Stimulated activated CD8-positive, alpha-beta memory T cell treated with anti-CD3 and anti-CD28 coated beads, Interleukin-12 subunit alpha, Interleukin-12 subunit beta, amount 100 ng/mL, for 24 hours (primary cell): ENCODE measurements at regions not wholly inside any gene's neighbourhood (a gene's known extent, or its start where the extent isn't known, plus 50 kb on each side); places are given as distances from the start of the nearest gene placed in this dataset.

Source experiments
- DNase-seq: peaks from one replicate; pipeline ENCODE4 v3.0.0-alpha.2; 2020; ENCODE audit errors: extremely low read depth

DNA sequence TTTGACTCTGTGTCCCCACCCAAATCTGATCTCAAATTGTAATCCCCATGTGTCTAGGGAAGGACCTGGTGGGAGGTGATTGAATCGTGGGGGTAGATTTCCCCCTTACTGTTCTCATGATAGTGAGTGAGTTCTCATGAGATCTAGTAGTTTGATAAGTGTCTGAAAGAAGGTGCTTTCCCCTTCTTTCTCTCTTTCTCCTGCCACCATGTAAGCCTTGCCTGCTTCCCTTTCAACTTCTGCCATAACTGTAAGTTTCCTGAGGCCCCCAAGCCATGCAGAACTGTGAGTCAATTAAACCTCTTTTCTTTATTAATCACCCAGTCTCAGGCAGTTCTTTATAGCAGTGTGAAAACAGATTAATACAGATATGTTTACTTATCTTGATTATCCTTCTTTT lies 266.5 kb upstream of the GYPC start:
- no peak for DNase-seq

GRCh38 chr2:126392889-126393288 lies 263.1 kb upstream of the GYPC start:
- no peak for DNase-seq

GRCh38 chr2:126399001-126399400 lies 257.0 kb upstream of the GYPC start:
- no peak for DNase-seq

DNA sequence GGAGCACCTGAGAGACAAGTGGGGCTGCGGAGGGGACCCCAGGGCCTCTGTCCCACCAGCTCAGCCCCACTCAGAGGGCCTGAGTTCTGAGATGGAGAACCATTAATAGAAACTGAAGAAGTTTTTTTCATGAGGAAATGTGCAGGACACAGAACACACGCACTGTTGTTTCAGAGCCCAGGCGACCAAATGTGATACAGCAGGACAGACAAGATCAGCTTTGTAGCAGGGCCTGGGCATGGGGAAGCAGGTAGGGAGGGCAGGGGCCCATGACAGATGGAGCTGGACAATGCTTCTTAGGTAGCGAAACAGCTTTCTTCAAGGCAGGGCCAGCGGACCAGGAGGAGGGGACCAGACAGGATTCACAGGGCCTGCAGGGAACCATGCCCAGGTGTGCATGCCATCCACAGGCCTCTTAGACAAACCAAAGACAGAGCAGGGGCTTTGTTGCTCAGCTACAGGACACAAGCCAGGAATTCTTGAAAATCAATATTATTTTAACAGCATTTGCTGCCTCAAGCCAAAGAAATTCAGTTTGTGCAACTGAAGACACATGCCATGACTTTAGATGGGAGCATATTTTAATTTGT lies 252.8 kb upstream of the GYPC start:
- no peak for DNase-seq

DNA sequence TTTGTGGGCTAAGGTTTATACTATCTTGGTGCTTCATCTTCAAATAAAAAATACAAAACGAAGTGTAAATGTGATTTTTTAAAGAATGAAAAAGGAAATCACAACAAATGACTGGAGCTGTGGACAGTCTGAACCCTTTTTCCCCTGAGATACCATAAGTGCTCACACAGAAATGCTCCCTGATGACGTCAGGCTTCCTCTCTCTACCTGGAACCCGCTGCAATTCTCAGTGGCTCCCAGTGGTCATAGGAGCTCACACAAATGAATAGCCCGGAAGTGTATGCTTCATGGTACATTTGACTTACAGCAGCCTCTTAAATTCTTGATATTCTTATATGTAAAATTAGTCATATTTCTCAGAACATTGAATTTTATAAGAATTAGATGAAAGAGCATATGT lies 249.7 kb upstream of the GYPC start:
- DNase-seq, result no peak

GRCh38 chr2:126408671-126409070 lies 247.3 kb upstream of the GYPC start:
- DNase-seq, result no peak

DNA sequence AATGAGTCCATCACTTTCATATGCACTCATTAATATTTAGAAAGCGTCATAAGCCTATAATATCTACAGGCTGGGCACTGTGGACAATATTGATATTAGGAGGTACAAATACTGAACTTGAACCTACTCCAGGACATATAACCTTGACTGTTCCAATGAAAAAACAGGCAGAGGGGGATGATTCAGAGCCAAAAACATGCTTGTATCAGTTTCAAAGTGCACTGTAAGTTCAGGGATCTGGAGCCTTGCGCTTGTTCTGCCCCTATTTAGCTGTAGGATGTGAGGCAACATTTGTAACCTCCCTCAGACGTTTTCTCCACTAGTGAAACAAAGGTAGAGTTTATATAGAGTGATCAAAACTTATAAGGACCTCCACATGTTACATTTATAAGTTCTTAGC lies 246.1 kb upstream of the GYPC start:
- DNase-seq, result no peak

DNA sequence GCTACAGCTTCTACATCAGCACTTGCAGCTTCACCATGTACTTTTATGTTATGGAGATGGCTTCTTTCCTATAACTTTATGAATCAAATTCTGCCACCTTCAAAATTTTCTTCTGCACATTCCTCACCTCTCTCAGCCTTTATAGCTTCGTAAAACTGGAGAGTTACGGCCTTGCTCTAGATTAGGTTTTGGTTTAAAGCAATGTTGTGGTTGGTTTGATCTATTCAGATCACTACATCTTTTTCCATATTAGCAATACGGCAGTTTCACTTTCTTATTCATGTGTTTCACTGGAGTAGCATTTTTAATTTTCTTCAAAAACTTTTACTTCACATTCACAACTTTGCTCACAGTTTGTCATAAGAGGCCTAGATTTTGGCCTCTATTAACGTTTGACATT lies 242.9 kb upstream of the GYPC start:
- DNase-seq, result no peak

- DNase-seq, result no peak
Observed at GRCh38 chr2:126419403-126419802, 236.6 kb upstream of the GYPC start.

DNA sequence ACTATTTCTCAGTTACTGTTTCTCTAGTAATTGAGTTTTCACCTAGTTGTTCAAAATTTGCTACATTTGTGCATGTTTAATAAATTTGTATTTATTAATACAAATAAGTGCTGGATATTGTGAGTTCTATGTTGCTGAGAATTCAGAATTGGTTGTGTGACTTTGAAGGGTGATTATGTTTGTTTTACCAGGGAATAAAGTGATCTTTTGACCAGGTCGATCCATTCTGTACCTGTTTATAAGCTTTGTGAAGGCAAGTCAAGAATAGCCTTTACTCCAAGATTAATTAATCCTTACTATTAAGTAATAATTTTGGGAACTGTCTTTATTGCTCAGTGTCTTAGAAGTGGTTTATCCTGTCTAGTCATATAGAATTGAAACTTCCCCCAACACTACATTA lies 230.0 kb upstream of the GYPC start:
- DNase-seq, result no peak

DNA sequence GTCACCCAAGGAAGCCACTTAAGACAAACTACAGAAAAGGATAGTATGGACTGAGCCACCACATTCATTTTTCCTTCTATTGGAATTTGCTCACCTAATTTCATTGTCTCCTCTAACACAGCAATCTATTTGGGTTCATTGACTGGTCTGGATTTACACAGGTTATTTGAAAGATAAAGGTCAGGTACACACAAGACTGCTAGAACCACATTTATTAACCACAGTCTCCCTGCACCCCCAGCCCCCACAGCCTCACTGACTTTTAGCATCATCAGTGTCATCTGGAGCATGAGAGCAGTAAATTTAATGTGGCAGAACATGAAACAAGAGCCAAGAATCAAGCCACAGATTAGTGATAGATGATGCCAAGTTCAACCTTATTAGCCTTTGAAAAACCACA lies 226.9 kb upstream of the GYPC start:
- no peak for DNase-seq

- no peak for DNase-seq
Observed at GRCh38 chr2:126431136-126431535, 224.8 kb upstream of the GYPC start.

DNA sequence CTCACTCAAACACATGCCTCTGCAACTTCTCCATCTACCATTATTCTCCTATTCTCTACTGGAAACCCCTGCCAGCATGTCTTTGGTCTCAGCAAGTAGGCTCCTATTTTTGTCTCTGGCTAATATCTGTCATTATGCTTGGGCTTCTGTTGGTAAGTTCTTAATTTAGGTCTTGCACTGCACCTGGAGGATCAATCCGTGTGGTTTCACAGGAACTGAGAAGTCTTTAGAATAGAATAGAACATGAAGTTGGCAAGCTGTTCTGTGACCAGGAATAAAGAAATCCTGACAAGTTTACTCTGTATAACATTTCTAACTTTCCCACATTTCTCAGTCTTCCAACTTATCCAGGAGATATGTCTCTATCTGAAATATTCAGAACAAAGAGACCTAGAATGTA lies 219.5 kb upstream of the GYPC start:
- no peak for DNase-seq

DNA sequence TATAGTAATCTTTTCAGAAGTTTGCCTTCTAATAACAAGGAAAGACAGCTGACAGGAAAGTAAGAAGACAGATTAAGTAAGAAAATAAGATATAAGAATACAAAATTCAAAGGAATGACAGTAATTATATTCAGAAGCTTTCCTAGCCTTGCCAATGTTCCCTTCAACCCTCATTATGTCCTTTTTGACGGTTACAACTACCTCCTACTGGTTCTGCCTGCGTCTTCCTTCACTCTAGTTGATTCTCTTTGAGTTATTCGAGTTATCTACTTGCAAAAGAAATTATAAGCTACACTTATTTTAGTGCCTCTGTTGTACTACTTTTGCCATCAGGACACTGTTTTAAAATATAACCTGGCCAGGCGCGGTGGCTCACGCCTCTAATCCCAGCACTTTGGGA lies 218.9 kb upstream of the GYPC start:
- no peak for DNase-seq

DNA sequence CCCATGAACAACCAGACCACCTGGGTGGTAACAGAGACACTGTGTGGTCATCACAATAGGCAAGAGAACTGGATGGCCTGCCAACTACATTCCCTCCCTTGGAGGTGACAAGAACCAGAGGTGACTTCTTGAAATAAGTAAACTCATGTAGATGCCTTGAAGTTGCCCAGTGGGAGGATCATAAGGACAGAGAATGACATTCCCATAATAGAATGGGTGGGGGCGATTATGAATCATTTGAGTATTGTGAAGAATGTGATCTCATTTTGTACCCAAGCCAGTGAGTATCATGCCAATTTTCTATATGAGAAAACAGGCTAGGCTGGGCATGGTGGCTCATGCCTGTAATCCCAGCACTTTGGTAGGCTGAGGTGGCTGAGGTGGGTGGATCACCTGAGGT lies 211.4 kb upstream of the GYPC start:
- DNase-seq, result no peak

DNA sequence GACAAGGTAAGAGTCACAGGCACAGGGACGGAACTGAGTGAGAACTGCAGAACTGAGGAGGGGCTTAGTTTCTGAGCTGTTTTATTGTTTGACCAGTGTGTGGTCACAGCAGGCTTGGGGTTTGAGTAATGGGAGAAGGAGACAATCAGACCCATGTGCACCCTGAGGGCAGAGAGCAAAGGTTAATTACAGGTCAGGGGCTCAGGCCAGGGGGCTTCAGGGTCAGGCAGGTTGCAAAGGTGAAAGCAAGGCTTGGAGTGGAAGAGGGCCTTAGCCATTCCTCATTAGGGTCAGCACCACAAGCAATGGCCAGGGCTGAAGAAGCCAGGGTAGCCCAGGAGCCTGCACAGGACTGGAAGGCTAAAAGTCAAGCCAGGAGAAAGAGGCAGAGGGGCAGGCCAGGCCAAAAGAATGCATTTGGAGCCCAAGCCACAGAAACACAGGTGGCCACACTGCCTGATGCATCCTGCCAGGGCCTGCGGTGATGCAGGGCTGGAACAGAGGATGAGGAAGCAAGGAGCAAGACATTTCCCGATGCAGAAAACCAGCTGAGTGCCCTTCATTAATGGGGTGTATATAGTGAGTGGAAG lies 209.8 kb upstream of the GYPC start:
- no peak for DNase-seq

GRCh38 chr2:126448611-126449010 lies 207.3 kb upstream of the GYPC start:
- DNase-seq, result no peak

DNA sequence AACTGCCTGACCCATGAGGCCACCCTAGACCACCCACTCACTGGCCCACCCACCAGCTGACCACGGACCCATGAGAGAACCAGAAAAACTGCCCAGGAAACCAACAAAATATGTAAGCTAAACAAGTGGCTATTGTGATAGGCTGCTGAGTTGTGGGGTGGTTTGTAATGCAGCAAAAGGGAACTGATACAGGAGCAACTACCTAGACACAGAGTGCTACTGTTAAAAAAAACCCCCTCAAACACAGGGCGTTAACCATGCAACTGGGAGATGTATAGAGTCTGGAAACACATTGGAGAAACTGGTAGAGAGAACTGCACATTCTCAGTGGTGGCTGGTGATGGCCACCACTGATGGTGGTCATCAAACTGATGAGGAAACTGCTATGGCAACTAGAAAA lies 206.3 kb upstream of the GYPC start:
- DNase-seq, result no peak

DNA sequence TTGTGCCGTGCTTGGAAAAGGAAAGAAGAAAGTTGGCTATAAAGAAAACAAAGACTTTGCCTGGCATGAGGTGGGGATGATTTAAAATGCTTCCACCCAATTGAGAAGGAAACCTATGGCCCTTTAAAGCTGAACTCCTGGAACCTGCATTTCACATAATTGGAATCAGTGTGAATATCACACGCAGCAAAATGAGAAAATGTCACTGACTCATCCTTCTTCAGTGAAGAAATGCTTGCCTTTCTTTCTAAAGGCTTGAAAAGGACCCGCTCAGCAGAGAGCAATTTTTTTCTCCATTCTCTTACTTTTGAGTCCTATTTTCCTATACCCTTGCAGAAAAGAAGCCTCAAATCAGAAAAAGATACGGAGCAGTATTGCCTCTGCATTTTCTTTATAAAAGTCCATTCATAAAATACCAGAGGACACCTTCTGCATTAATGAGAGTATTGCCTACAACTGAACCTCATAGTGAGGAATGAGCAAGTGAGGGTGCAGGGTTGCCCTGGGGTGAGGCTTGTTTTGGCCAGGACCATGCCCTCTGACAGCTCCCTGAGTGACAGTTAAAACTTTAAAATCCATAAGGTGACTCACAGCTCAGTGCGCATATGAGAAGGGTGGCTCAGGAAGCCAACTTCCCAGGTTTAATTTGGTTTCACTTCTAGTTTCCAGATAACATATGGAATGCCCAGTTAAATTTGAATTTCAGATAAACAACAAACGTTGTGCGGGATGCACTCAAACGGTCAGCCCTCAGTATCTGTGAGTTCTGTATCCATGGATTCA lies 191.9 kb upstream of the GYPC start:
- DNase-seq, result no peak

GRCh38 chr2:126467367-126468054 lies 188.4 kb upstream of the GYPC start:
- no peak for DNase-seq

GRCh38 chr2:126475031-126475430 lies 180.9 kb upstream of the GYPC start:
- no peak for DNase-seq

- DNase-seq, result no peak
Observed at GRCh38 chr2:126476691-126477090, 179.3 kb upstream of the GYPC start.

DNA sequence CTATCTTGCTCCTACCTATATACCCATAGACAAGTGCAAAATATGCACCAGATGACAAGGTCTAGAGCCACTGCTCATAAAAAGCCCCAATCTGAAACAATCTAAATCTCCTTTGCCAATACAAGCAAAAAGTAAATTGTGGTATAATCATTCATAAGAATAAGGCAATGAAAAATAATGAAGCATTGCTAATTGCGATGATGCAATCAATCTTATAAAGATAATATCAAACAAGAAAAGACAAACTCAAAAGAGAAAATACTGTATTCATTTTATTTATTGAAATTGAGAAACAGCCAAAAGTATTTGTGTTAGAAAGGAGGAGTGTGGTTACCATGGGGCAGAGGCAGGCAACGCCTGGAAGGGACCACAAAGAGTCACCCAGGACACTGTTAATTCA lies 175.9 kb upstream of the GYPC start:
- no peak for DNase-seq
